GM18870 (cell line): ENCODE measurements at regions not wholly inside any gene's neighbourhood (a gene's known extent, or its start where the extent isn't known, plus 50 kb on each side); places are given as distances from the start of the nearest gene placed in this dataset.

Source experiments
- ATAC-seq: cut with Tn5 transposase; IDR thresholded peaks from one replicate; pipeline ENCODE4 v1.9.1; 2021; ENCODE audit warnings: moderate library complexity; ENCODE audit not compliant: unreplicated experiment

GRCh38 chr16:79272141-79272577 lies 328.4 kb downstream of the MAF start:
- ATAC-seq, result no peak

- no peak for ATAC-seq
These were observed 329.0 kb downstream of the MAF start for GRCh38 chr16:79271583-79271982.

- no peak for ATAC-seq
These were observed 330.5 kb downstream of the MAF start for GRCh38 chr16:79270011-79270410.

GRCh38 chr16:79269211-79269863 lies 331.2 kb downstream of the MAF start:
- ATAC-seq, result peak; percentile 86

- no peak for ATAC-seq
These were observed 332.8 kb downstream of the MAF start for GRCh38 chr16:79267781-79268180.

GRCh38 chr16:79267146-79267545 lies 333.4 kb downstream of the MAF start:
- no peak for ATAC-seq

- no peak for ATAC-seq
These were observed 334.8 kb downstream of the MAF start for GRCh38 chr16:79265701-79266100.

GRCh38 chr16:79265196-79265595 lies 335.3 kb downstream of the MAF start:
- no peak for ATAC-seq

GRCh38 chr16:79264237-79265109 lies 336.1 kb downstream of the MAF start:
- ATAC-seq, result no peak

- no peak for ATAC-seq
These were observed 337.1 kb downstream of the MAF start for GRCh38 chr16:79263425-79263824.
